WTC11 (cell line): ENCODE measurements at regions not wholly inside any gene's neighbourhood (a gene's known extent, or its start where the extent isn't known, plus 50 kb on each side); places are given as distances from the start of the nearest gene placed in this dataset.

Experiments
- ATAC-seq: fragments of 200-7000 bp; cut with Tn5 transposase; 2 replicates; pipeline ENCODE4 v1.10.0; 2021; ENCODE audit warnings: mild to moderate bottlenecking, moderate library complexity
- CTCF ChIA-PET: fragments of 300-600 bp; sonication (Branson Sonifier 250); formaldehyde crosslinking; loops from one replicate; lab custom pipeline; 2021; ENCODE audit warnings: antibody characterized with exemption; lab: Charles Lee
- POLR2A ChIA-PET: fragments of 350-600 bp; sonication (Branson Sonifier 250); formaldehyde crosslinking; loops from one replicate; lab custom pipeline; 2021; ENCODE audit warnings: antibody characterized with exemption; lab: Charles Lee
- DNase-seq: peaks from one replicate; pipeline ENCODE4 v3.0.0; 2021; ENCODE audit warnings: low spot score
- H3K27ac Mint-ChIP-seq: 2 replicates; pipeline ENCODE4 v1.8.0; 2021; ENCODE audit warnings: mixed read lengths
- H3K27me3 Mint-ChIP-seq: 2 replicates; pipeline ENCODE4 v1.8.0; 2021; ENCODE audit warnings: low read depth, mild to moderate bottlenecking, moderate library complexity, mixed read lengths
- H3K36me3 Mint-ChIP-seq: 2 replicates; pipeline ENCODE4 v1.8.0; 2021; ENCODE audit warnings: mixed read lengths
- H3K4me1 Mint-ChIP-seq: 2 replicates; pipeline ENCODE4 v1.8.0; 2022; ENCODE audit warnings: mixed read lengths
- H3K4me3 Mint-ChIP-seq: 2 replicates; pipeline ENCODE4 v1.8.0; 2021; ENCODE audit warnings: mild to moderate bottlenecking, moderate library complexity, mixed read lengths
- H3K9me3 Mint-ChIP-seq: 2 replicates; pipeline ENCODE4 v1.8.0; 2021; ENCODE audit warnings: mixed read lengths
- ATF1 ChIP-seq: sonication (generic); formaldehyde crosslinking; IDR thresholded peaks from 2 replicates; pipeline ENCODE4 v1.8.1; 2023; ENCODE audit warnings: mild to moderate bottlenecking, moderate library complexity, missing genetic modification reagents
- CDX4 ChIP-seq: fragments of 250-450 bp; sonication (Bioruptor Pico); IDR thresholded peaks from 2 replicates; pipeline ENCODE4 v1.9.0; 2021; ENCODE audit warnings: moderate library complexity, mild to moderate bottlenecking, inconsistent platforms, borderline replicate concordance
- E2F1 ChIP-seq: sonication (generic); formaldehyde crosslinking; IDR thresholded peaks from 2 replicates; pipeline ENCODE4 v1.8.0; 2022; ENCODE audit warnings: mild to moderate bottlenecking, missing genetic modification reagents
- EMX1 ChIP-seq: fragments of 250-450 bp; sonication (Bioruptor Pico); IDR thresholded peaks from 2 replicates; pipeline ENCODE4 v1.8.0; 2021; ENCODE audit warnings: mild to moderate bottlenecking
- ERG ChIP-seq: fragments of 250-450 bp; sonication (Bioruptor Pico); IDR thresholded peaks from 2 replicates; pipeline ENCODE4 v1.8.0; 2021; ENCODE audit warnings: mild to moderate bottlenecking
- ESRRA ChIP-seq: sonication (generic); formaldehyde crosslinking; IDR thresholded peaks from 2 replicates; pipeline ENCODE4 v1.8.1; 2022; ENCODE audit warnings: mild to moderate bottlenecking, missing genetic modification reagents, borderline replicate concordance
- GABPB1 ChIP-seq: sonication (generic); formaldehyde crosslinking; IDR thresholded peaks from 2 replicates; pipeline ENCODE4 v1.8.1; 2023; ENCODE audit warnings: mild to moderate bottlenecking, missing genetic modification reagents
- HMGA2 ChIP-seq: fragments of 250-450 bp; sonication (Bioruptor Pico); IDR thresholded peaks from 2 replicates; pipeline ENCODE4 v1.4.0; 2021; ENCODE audit warnings: mild to moderate bottlenecking, moderate library complexity
- MYBL2 ChIP-seq: sonication (generic); formaldehyde crosslinking; IDR thresholded peaks from 2 replicates; pipeline ENCODE4 v1.8.1; 2023; ENCODE audit warnings: mild to moderate bottlenecking, moderate library complexity, missing genetic modification reagents
- NFE2L1 ChIP-seq: sonication (generic); formaldehyde crosslinking; IDR thresholded peaks from 2 replicates; pipeline ENCODE4 v1.8.1; 2023; ENCODE audit warnings: missing genetic modification reagents
- NFYB ChIP-seq: sonication (generic); formaldehyde crosslinking; conservative IDR thresholded peaks from 2 replicates; pipeline ENCODE4 v1.8.0; 2022; ENCODE audit warnings: low read depth, missing genetic modification reagents
- OVOL2 ChIP-seq: fragments of 250-450 bp; sonication (Bioruptor Pico); IDR thresholded peaks from 2 replicates; pipeline ENCODE4 v1.9.0; 2021; ENCODE audit warnings: mild to moderate bottlenecking, borderline replicate concordance
- SMAD3 ChIP-seq: sonication (generic); formaldehyde crosslinking; IDR thresholded peaks from 2 replicates; pipeline ENCODE4 v1.8.0; 2022; ENCODE audit warnings: missing genetic modification reagents, mild to moderate bottlenecking, borderline replicate concordance
- TEAD4 ChIP-seq: sonication (generic); formaldehyde crosslinking; IDR thresholded peaks from 2 replicates; pipeline ENCODE4 v1.8.0; 2022; ENCODE audit warnings: mild to moderate bottlenecking, missing genetic modification reagents
- TP53 ChIP-seq: sonication (generic); formaldehyde crosslinking; IDR thresholded peaks from 2 replicates; pipeline ENCODE4 v1.8.1; 2023; ENCODE audit warnings: mild to moderate bottlenecking, missing genetic modification reagents
- ZBTB43 ChIP-seq: sonication (generic); formaldehyde crosslinking; IDR thresholded peaks from 2 replicates; pipeline ENCODE4 v1.8.1; 2023; ENCODE audit warnings: mild to moderate bottlenecking, missing genetic modification reagents
- ZNF219 ChIP-seq: sonication (generic); formaldehyde crosslinking; IDR thresholded peaks from 2 replicates; pipeline ENCODE4 v1.8.0; 2023; ENCODE audit warnings: missing genetic modification reagents, mild to moderate bottlenecking, borderline replicate concordance
- ZNF263 ChIP-seq: sonication (generic); formaldehyde crosslinking; IDR thresholded peaks from 2 replicates; pipeline ENCODE4 v1.8.1; 2022; ENCODE audit warnings: low read depth, mild to moderate bottlenecking, moderate library complexity, missing genetic modification reagents
- ZNF281 ChIP-seq: sonication (generic); formaldehyde crosslinking; IDR thresholded peaks from 2 replicates; pipeline ENCODE4 v1.8.0; 2023; ENCODE audit warnings: mild to moderate bottlenecking, missing genetic modification reagents
- ZNF396 ChIP-seq: fragments of 250-450 bp; sonication (Bioruptor Pico); IDR thresholded peaks from 2 replicates; pipeline ENCODE4 v1.8.0; 2021; ENCODE audit warnings: mild to moderate bottlenecking, moderate library complexity, borderline replicate concordance
- ZNF423 ChIP-seq: fragments of 250-450 bp; sonication (Bioruptor Pico); IDR thresholded peaks from 2 replicates; pipeline ENCODE4 v2.1.2; 2022; ENCODE audit warnings: mild to moderate bottlenecking, moderate library complexity
- ZNF671 ChIP-seq: fragments of 250-450 bp; sonication (Bioruptor Pico); IDR thresholded peaks from 2 replicates; pipeline ENCODE4 v1.8.0; 2021; ENCODE audit warnings: mild to moderate bottlenecking

GRCh38 chr16:5874899-5875298, 777.3 kb upstream of the EEF2KMT start (continued):
- no peak for TF ChIP-seq ZBTB43 (CRISPR knock-in tag)
- TF ChIP-seq ZNF263: no peak
- no peak for TF ChIP-seq NFYB (CRISPR knock-in tag)
- TF ChIP-seq ERG: no peak
- TF ChIP-seq CDX4 (CRISPR knock-in tag): no peak
- TF ChIP-seq ZNF281 (CRISPR knock-in tag): no peak

- no peak overlapping the region for H3K27ac Mint-ChIP-seq
- H3K27me3 Mint-ChIP-seq: peaks cover 13% of the 10 kb centered on the region
- DNase-seq (no peak), ATAC-seq (no peak)
- H3K36me3 Mint-ChIP-seq: peaks cover 84% of the 10 kb centered on the region
- CTCF ChIA-PET: no interaction called here
- no peak overlapping the region for H3K4me3 Mint-ChIP-seq
- peaks cover 91% of the 10 kb centered on the region for H3K9me3 Mint-ChIP-seq
- no peak for TF ChIP-seq GABPB1 (CRISPR knock-in tag)
- no peak for TF ChIP-seq E2F1 (CRISPR knock-in tag)
- TF ChIP-seq SMAD3: no peak
- TF ChIP-seq ATF1 (CRISPR knock-in tag): no peak
- TF ChIP-seq MYBL2 (CRISPR knock-in tag): no peak
- TF ChIP-seq ZNF219 (CRISPR knock-in tag): no peak
- TF ChIP-seq OVOL2 (CRISPR knock-in tag): no peak
- TF ChIP-seq TEAD4: no peak
- no peak for TF ChIP-seq EMX1
- no peak for TF ChIP-seq ZNF423 (CRISPR knock-in tag)
- no peak for TF ChIP-seq ZNF396 (CRISPR knock-in tag)
- no peak for TF ChIP-seq CDX4 (CRISPR knock-in tag)
- no peak for TF ChIP-seq ZNF671 (CRISPR knock-in tag)
- no peak for TF ChIP-seq HMGA2 (CRISPR knock-in tag)
- no peak for TF ChIP-seq NFE2L1 (CRISPR knock-in tag)
- TF ChIP-seq ESRRA: no peak
- TF ChIP-seq TP53 (CRISPR knock-in tag): no peak
- POLR2A ChIA-PET: no interaction called here
- H3K4me1 Mint-ChIP-seq: no peaks in the 10 kb centered on the region
These were observed 775.6 kb upstream of the EEF2KMT start for GRCh38 chr16:5873221-5873620.
